ENCODE measurements at regions not wholly inside any gene's neighbourhood (a gene's known extent, or its start where the extent isn't known, plus 50 kb on each side); places are given as distances from the start of the nearest gene placed in this dataset.

DNA sequence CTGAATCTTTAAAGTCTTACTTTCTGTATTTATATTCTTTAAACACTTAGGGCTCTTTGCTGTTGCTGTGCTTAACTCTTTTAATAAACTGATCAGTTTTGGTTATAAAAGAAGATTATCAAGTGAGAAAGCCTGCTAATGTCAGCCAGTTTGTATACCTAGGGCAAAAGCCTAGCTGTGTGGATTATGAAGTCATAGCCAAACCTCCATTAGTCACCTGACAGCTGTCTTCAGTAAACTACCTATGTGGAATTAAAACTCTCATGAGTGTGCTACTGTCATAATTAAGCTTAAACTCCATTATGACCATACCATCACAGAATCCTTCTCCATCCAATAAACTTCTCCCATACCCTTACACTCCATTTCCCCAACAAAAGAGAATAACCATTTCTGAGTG is 762.7 kb downstream of the NTRK3 start:
- H3K4me3 ChIP-seq (ENCODE audit: low read length) = no peak overlapping the region
- TF ChIP-seq CTCF (conservative IDR thresholded peaks at IDR 0.05; ENCODE audit: low read depth, low read length) = no peak
- DNase-seq (ENCODE audit: low read depth) = no peak

- no peak for TF ChIP-seq CTCF (conservative IDR thresholded peaks at IDR 0.05; ENCODE audit: low read depth, low read length)
Observed at GRCh38 chr15:87492321-87492720, 764.2 kb downstream of the NTRK3 start.

DNA sequence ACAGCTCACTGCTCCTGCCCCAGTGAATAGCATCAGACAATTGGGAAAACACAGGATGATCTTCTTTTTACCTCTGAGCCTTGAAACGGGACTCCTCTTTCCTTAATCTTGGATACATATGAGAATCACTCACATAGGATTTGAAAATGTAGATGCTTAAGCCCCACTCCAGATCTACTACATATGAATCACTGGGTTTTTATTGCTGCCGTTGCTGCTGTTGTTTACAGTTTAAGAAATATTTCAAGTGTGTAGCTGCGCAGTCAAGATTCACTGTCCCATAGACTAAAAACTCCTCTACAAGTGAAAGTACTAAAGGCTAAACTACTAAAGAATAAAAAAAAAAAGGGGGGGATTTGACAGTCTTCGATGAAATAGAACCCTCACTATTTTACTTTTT is 765.9 kb downstream of the NTRK3 start:
- DNase-seq (ENCODE audit: low read depth) = no peak
- no peak overlapping the region for H3K4me3 ChIP-seq (ENCODE audit: low read length)
- TF ChIP-seq CTCF (conservative IDR thresholded peaks at IDR 0.05; ENCODE audit: low read depth, low read length) = no peak

More at GRCh38 chr15:87492321-87492720, 764.2 kb downstream of the NTRK3 start:
- no peak overlapping the region for H3K4me3 ChIP-seq (ENCODE audit: low read length)
- DNase-seq (ENCODE audit: low read depth) = peak; percentile 16

DNA sequence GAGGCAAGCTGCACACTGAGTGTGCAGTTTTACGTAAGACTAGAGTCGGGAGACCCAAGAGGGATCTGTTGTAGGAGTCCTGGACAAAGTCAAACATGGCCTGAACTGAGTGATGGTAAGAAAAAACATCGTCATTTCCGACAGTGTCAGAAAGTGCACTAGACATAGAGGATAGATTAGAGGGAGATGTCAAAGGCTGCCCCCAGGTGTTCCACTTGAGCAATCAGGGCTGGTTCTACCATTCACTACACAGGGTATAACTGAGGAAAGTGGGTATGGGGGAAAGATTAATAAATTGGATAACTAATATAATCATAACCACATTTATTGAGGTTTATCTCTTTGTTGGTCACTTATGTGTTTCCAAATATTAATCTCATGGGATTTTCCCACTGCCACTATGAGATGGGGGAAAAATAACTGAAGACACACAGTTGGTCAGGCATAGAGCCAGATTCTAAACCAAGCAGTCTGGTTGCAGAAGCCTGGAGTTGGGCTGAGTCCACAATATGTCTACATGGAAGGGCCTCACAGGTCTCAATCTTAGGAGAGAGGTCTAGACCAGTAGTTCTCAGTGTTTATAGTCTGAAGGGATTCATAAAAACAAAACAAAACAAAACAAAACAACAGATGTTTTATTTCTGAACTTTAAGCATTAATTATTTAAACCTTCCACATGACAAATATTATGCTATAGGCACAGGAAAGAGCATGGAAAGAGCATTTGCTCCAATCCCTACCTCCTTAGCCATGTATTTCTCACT is 766.5 kb downstream of the NTRK3 start:
- DNase-seq (ENCODE audit: low read depth) = no peak
- H3K4me3 ChIP-seq (ENCODE audit: low read length) = no peak overlapping the region
- TF ChIP-seq CTCF (conservative IDR thresholded peaks at IDR 0.05; ENCODE audit: low read depth, low read length) = no peak

GRCh38 chr15:87489456-87489855 is 767.1 kb downstream of the NTRK3 start:
- no peak for DNase-seq (ENCODE audit: low read depth)
- no peak overlapping the region for H3K4me3 ChIP-seq (ENCODE audit: low read length)
- no peak for TF ChIP-seq CTCF (conservative IDR thresholded peaks at IDR 0.05; ENCODE audit: low read depth, low read length)

- TF ChIP-seq CTCF (conservative IDR thresholded peaks at IDR 0.05; ENCODE audit: low read depth, low read length) = no peak
- DNase-seq (ENCODE audit: low read depth) = no peak
Observed at GRCh38 chr15:87487484-87487883, 769.1 kb downstream of the NTRK3 start.

GRCh38 chr15:87483468-87483867 is 773.1 kb downstream of the NTRK3 start:
- DNase-seq (ENCODE audit: low read depth) = no peak
- H3K4me3 ChIP-seq (ENCODE audit: low read length) = no peak overlapping the region
- TF ChIP-seq CTCF (conservative IDR thresholded peaks at IDR 0.05; ENCODE audit: low read depth, low read length) = no peak

More at GRCh38 chr15:87487484-87487883, 769.1 kb downstream of the NTRK3 start:
- H3K4me3 ChIP-seq (ENCODE audit: low read length) = no peak overlapping the region
